Stomach (tissue), 8 donors: ENCODE measurements at regions not wholly inside any gene's neighbourhood (a gene's known extent, or its start where the extent isn't known, plus 50 kb on each side); places are given as distances from the start of the nearest gene placed in this dataset.
"Not testable (repeated sequence)": the region's sequence is repeated elsewhere in the genome, so short reads cannot be mapped to it uniquely, and the experiment has no call there.

ENCODE experiments used
- DNase-seq, 2 donors: peaks; one replicate each; pipeline versions ENCODE4 v3.0.0 to v3.0.0-alpha.2; 2013 to 2019
- H3K27ac ChIP-seq, 5 donors: fragments of 200-600 bp in 4 of 5; sonication (generic) in 4 of 5; one replicate each; pipeline ENCODE4 v1.5.1; 2013 to 2019; ENCODE audit warnings: mild to moderate bottlenecking in 1 of 5, moderate library complexity in 1 of 5
- H3K27me3 ChIP-seq, 3 donors: fragments of 200-600 bp; sonication (generic); one replicate each; pipeline ENCODE4 v1.5.1; 2017 to 2019; ENCODE audit warnings: mixed run types in 1 of 3
- H3K36me3 ChIP-seq, 4 donors: fragments of 200-600 bp; sonication (generic); 1 replicate in 3 of 4; 2 replicates in 1 of 4; pipeline ENCODE4 v1.5.1; 2016 to 2019
- H3K4me1 ChIP-seq, 4 donors: fragments of 200-600 bp; sonication (generic); one replicate each; pipeline ENCODE4 v1.5.1; 2016 to 2019
- H3K4me3 ChIP-seq, 4 donors: fragments of 200-600 bp; sonication (generic) in 3 of 4; one replicate each; pipeline ENCODE4 v1.5.1; 2016 to 2019; ENCODE audit warnings: mild to moderate bottlenecking in 1 of 4
- H3K9me3 ChIP-seq, 4 donors: fragments of 200-600 bp; sonication (generic); one replicate each; pipeline ENCODE4 v1.5.1; 2016 to 2019
- CTCF ChIP-seq, 7 experiments: fragments of 450-650 bp in 4 of 7; fragments of 200-600 bp in 3 of 7; sonication (generic) in 3 of 7; IDR thresholded peaks; one replicate each; pipeline ENCODE4 v1.5.1; 2016 to 2019; ENCODE audit warnings: antibody characterized with exemption in 7 of 7, control low read depth in 2 of 7, mild to moderate bottlenecking in 1 of 7
- EP300 ChIP-seq: sonication (generic); formaldehyde crosslinking; IDR thresholded peaks from one replicate; pipeline ENCODE4 v1.6.1; 2017; ENCODE audit warnings: antibody characterized with exemption
- POLR2A ChIP-seq, 4 donors: fragments of 450-650 bp; IDR thresholded peaks; one replicate each; pipeline ENCODE4 v1.6.1; 2016; ENCODE audit warnings: antibody characterized with exemption in 4 of 4, control low read depth in 2 of 4, mild to moderate bottlenecking in 1 of 4, moderate library complexity in 1 of 4
- POLR2AphosphoS5 ChIP-seq, 3 donors: sonication (generic); formaldehyde crosslinking; IDR thresholded peaks; one replicate each; pipeline ENCODE4 v1.6.1; 2016; ENCODE audit warnings: antibody characterized with exemption in 3 of 3
- WGBS, 5 donors: extraction: QIAGEN DNeasy Blood & Tissue Kit in 3 of 5; methylation state at CpG; one replicate each; pipeline versions ENCODE4 v1.1.5 to v1.1.7; 2013 to 2018; 5-methylcytosine and 5-hydroxymethylcytosine counted together
- intact Hi-C: fragments of 100-400 bp; cut with DNase I; formaldehyde crosslinking; loops from one replicate; pipeline ENCODE4 v1.15.1; 2023; ENCODE audit warnings: low total_unique reads
- donor health status: healthy with polysubstance abuse.
- donor health status: Bipolar disorder and iron deficiency.
- donor health status: healthy.

GRCh38 chr16:47873434-47873833 lies 282.4 kb downstream of the ABCC12 start:
- Histone ChIP-seq H3K27ac (no peak overlapping the region), H3K4me1 (no peaks in the 10 kb centered on the region), H3K4me3 (no peak overlapping the region), H3K9me3 (no peaks in the 10 kb centered on the region), H3K27me3 (no peaks in the 10 kb centered on the region), H3K36me3 (no peaks in the 10 kb centered on the region)
- TF ChIP-seq POLR2A (IDR thresholded peaks at IDR 0.05) (no peak), POLR2AphosphoS5 (IDR thresholded peaks at IDR 0.05) (no peak), EP300 (no peak), CTCF (IDR thresholded peaks at IDR 0.05) (no peak)
- intact Hi-C loops, result no loop called here
- no peak for DNase-seq
- whole genome bisulfite sequencing, 5 donors, result 80 to 94% (median 86%) methylated on average over 5 of the region's 5 CpGs

DNA sequence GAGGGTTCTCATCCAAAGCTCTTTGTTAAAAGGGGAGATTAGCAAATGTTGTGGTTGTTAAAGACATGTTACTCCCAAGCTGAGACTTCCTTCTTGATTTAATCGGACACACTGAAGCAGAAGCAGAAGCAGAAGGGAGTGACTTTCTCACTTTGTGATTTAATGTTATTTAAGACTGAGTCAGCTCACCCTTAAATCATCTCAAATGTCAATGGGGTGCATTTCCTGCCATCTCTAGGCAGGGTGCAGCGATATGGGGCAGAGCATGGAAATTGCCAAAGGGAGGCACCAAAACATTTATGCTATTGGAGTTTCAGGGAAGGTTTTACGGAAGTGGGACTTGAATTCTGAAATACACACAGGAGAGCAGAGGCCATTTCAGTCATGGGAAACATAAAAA lies 283.6 kb downstream of the ABCC12 start:
- no peak for TF ChIP-seq POLR2A (IDR thresholded peaks at IDR 0.05)
- no peak for TF ChIP-seq EP300
- no peak for TF ChIP-seq POLR2AphosphoS5 (IDR thresholded peaks at IDR 0.05)
- no peak for TF ChIP-seq CTCF (IDR thresholded peaks at IDR 0.05)
- Histone ChIP-seq H3K4me3 (no peak overlapping the region), H3K27me3 (no peaks in the 10 kb centered on the region), H3K27ac (no peak overlapping the region), H3K4me1 (no peaks in the 10 kb centered on the region), H3K9me3 (no peaks in the 10 kb centered on the region), H3K36me3 (no peaks in the 10 kb centered on the region)
- intact Hi-C loops, result no loop called here
- 69 to 83% (median 78%) methylated on average over 3 of the region's 3 CpGs for WGBS, 5 donors
- DNase-seq, result no peak

DNA sequence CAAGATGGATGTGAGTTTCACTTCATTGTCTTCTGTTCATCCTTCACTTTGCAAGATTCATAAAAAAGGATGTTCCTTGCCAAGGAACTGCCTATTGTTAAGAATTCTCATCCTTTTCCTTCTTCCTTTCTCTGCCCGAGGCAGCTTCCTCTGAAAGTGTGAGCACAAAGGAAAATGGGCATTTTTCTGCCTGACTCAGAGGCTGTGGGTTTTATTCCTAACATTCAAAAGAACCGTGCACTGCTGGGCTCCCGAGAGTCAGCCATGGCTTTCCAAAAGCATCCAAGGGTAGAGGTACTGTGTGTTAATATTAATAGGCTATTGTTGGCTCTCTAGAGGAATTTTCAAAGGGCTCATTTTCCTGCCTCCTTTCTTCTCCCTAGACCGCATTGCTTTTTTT lies 289.4 kb downstream of the ABCC12 start:
- H3K9me3 ChIP-seq, result no peaks in the 10 kb centered on the region
- no peak overlapping the region for H3K4me3 ChIP-seq
- no peaks in the 10 kb centered on the region for H3K36me3 ChIP-seq
- WGBS, 5 donors, result 26 to 48% (median 38%) methylated on average over 4 of the region's 4 CpGs
- H3K27me3 ChIP-seq, result peaks cover 0 to 5% (median 0%) of the 10 kb centered on the region in 3 donors
- no peaks in the 10 kb centered on the region for H3K4me1 ChIP-seq
- intact Hi-C loops, result no loop called here
- H3K27ac ChIP-seq, result no peak overlapping the region
- DNase-seq, result no peak
- no peak for TF ChIP-seq POLR2A (IDR thresholded peaks at IDR 0.05)

GRCh38 chr16:47865337-47865855 lies 290.4 kb downstream of the ABCC12 start:
- TF ChIP-seq POLR2AphosphoS5 (IDR thresholded peaks at IDR 0.05), result no peak
- intact Hi-C loops, result no loop called here
- Histone ChIP-seq H3K36me3 (no peaks in the 10 kb centered on the region), H3K4me3 (no peak overlapping the region), H3K4me1 (no peaks in the 10 kb centered on the region), H3K9me3 (no peaks in the 10 kb centered on the region), H3K27ac (no peak overlapping the region), H3K27me3 (peaks cover 0 to 5% (median 0%) of the 10 kb centered on the region in 3 donors)
- 57 to 79% (median 64%) methylated on average over 3 of the region's 3 CpGs for whole genome bisulfite sequencing, 5 donors
- no peak for DNase-seq

- DNase-seq, H3K27ac ChIP-seq, H3K9me3 ChIP-seq, H3K27me3 ChIP-seq, H3K4me3 ChIP-seq, H3K4me1 ChIP-seq, intact Hi-C loops, H3K36me3 ChIP-seq: not testable (repeated sequence)
- WGBS, 5 donors, result 14 to 29% (median 25%) methylated on average over 3 to 6 of the region's 6 CpGs
Measured at GRCh38 chr16:47864262-47864661, 291.5 kb downstream of the ABCC12 start.

GRCh38 chr16:47861999-47862398 lies 293.8 kb downstream of the ABCC12 start:
- no peaks in the 10 kb centered on the region for H3K4me1 ChIP-seq
- no peak overlapping the region for H3K27ac ChIP-seq
- no peak for TF ChIP-seq POLR2A (IDR thresholded peaks at IDR 0.05)
- TF ChIP-seq POLR2AphosphoS5 (IDR thresholded peaks at IDR 0.05), result no peak
- no peak for TF ChIP-seq CTCF (IDR thresholded peaks at IDR 0.05)
- no peak for TF ChIP-seq EP300
- intact Hi-C loops, result no loop called here
- no peaks in the 10 kb centered on the region for H3K36me3 ChIP-seq
- DNase-seq, result no peak
- H3K9me3 ChIP-seq, result no peaks in the 10 kb centered on the region
- 75 to 92% (median 91%) methylated on average over 8 of the region's 8 CpGs for WGBS, 5 donors
- H3K27me3 ChIP-seq, result peaks cover 0 to 5% (median 0%) of the 10 kb centered on the region in 3 donors
- H3K4me3 ChIP-seq, result no peak overlapping the region
